ENCODE measurements at regions not wholly inside any gene's neighbourhood (a gene's known extent, or its start where the extent isn't known, plus 50 kb on each side); places are given as distances from the start of the nearest gene placed in this dataset.

GRCh38 chr20:22027423-22027822 is 322.0 kb downstream of the PAX1 start:
- Histone ChIP-seq H3K27ac (no peak overlapping the region), H3K27me3 (no peaks in the 10 kb centered on the region), H3K4me3 (no peak overlapping the region), H3K36me3 (replicated peaks in 1 of 2; ENCODE audit: insufficient read depth in 1 of 2, low read depth in 2 of 2) (no peaks in the 10 kb centered on the region), H3K9me3 (peaks cover 0 to 6% (median 0%) of the 10 kb centered on the region in 3 donors), H3K4me1 (no peaks in the 10 kb centered on the region)
- no peak for TF ChIP-seq POLR2A (IDR thresholded peaks at IDR 0.05)
- no peak for TF ChIP-seq CTCF (IDR thresholded peaks at IDR 0.05)
- intact Hi-C loops (cut with DNase I): no loop called here
- DNase-seq: no peak
- ATAC-seq: no peak
- 24 to 45% methylated on average over 1 of the region's 1 CpG for WGBS, 2 donors

GRCh38 chr20:22020201-22020600 is 314.7 kb downstream of the PAX1 start:
- Histone ChIP-seq H3K9me3 (no peaks in the 10 kb centered on the region), H3K36me3 (replicated peaks in 1 of 2; ENCODE audit: insufficient read depth in 1 of 2, low read depth in 2 of 2) (no peaks in the 10 kb centered on the region), H3K4me1 (no peaks in the 10 kb centered on the region), H3K4me3 (no peak overlapping the region), H3K27me3 (no peaks in the 10 kb centered on the region), H3K27ac (no peak overlapping the region)
- intact Hi-C loops (cut with DNase I): no loop called here
- 60 to 63% methylated on average over 4 of the region's 4 CpGs for WGBS, 2 donors
- no peak for ATAC-seq
- DNase-seq: no peak
- no peak for TF ChIP-seq CTCF (IDR thresholded peaks at IDR 0.05)
- no peak for TF ChIP-seq POLR2A (IDR thresholded peaks at IDR 0.05)

- Histone ChIP-seq H3K27me3 (no peaks in the 10 kb centered on the region), H3K4me1 (no peaks in the 10 kb centered on the region), H3K36me3 (replicated peaks in 1 of 2; ENCODE audit: insufficient read depth in 1 of 2, low read depth in 2 of 2) (no peaks in the 10 kb centered on the region), H3K27ac (no peak overlapping the region), H3K4me3 (no peak overlapping the region), H3K9me3 (no peaks in the 10 kb centered on the region)
- 65% methylated on average over 3 of the region's 3 CpGs for WGBS, 2 donors
- no peak for DNase-seq
- ATAC-seq: no peak
- intact Hi-C loops (cut with DNase I): no loop called here
- TF ChIP-seq CTCF (IDR thresholded peaks at IDR 0.05) (no peak), POLR2A (IDR thresholded peaks at IDR 0.05) (no peak)
Measured at GRCh38 chr20:22008456-22008855, 303.0 kb downstream of the PAX1 start.

GRCh38 chr20:22006306-22006705 is 300.8 kb downstream of the PAX1 start:
- TF ChIP-seq CTCF (IDR thresholded peaks at IDR 0.05): no peak
- TF ChIP-seq POLR2A (IDR thresholded peaks at IDR 0.05): no peak
- intact Hi-C loops (cut with DNase I): no loop called here
- H3K27ac ChIP-seq: no peak overlapping the region
- DNase-seq: no peak
- no peaks in the 10 kb centered on the region for H3K4me1 ChIP-seq
- H3K4me3 ChIP-seq: no peak overlapping the region
- no peaks in the 10 kb centered on the region for H3K27me3 ChIP-seq
- no peaks in the 10 kb centered on the region for H3K9me3 ChIP-seq
- H3K36me3 ChIP-seq (replicated peaks in 1 of 2; ENCODE audit: insufficient read depth in 1 of 2, low read depth in 2 of 2): no peaks in the 10 kb centered on the region
- ATAC-seq: no peak

GRCh38 chr20:22005535-22005934 is 300.1 kb downstream of the PAX1 start:
- no peaks in the 10 kb centered on the region for H3K9me3 ChIP-seq
- ATAC-seq (no peak), DNase-seq (no peak)
- no peaks in the 10 kb centered on the region for H3K4me1 ChIP-seq
- H3K36me3 ChIP-seq (replicated peaks in 1 of 2; ENCODE audit: insufficient read depth in 1 of 2, low read depth in 2 of 2): no peaks in the 10 kb centered on the region
- WGBS, 2 donors: 59 to 66% methylated on average over 2 of the region's 2 CpGs
- H3K4me3 ChIP-seq: no peak overlapping the region
- no peaks in the 10 kb centered on the region for H3K27me3 ChIP-seq
- intact Hi-C loops (cut with DNase I): no loop called here
- H3K27ac ChIP-seq: no peak overlapping the region
- TF ChIP-seq POLR2A (IDR thresholded peaks at IDR 0.05): no peak
- TF ChIP-seq CTCF (IDR thresholded peaks at IDR 0.05): no peak

Measured in body of pancreas (tissue), 4 donors.